Spleen (tissue), 11 donors: ENCODE measurements at regions not wholly inside any gene's neighbourhood (a gene's known extent, or its start where the extent isn't known, plus 50 kb on each side); places are given as distances from the start of the nearest gene placed in this dataset.

ENCODE experiments used
- DNase-seq: peaks from one replicate; pipeline ENCODE4 v3.0.0-alpha.2; 2020
- H3K27ac ChIP-seq, 8 donors: fragments of 200-600 bp; sonication (generic) in 7 of 8; 1 replicate in 4 of 8; 2 replicates in 4 of 8; pipeline versions ENCODE4 v1.5.0 to v1.8.0; 2016 to 2021; ENCODE audit warnings: inconsistent platforms in 4 of 8, mild to moderate bottlenecking in 4 of 8, moderate library complexity in 1 of 8
- H3K27me3 ChIP-seq, 7 donors: fragments of 200-600 bp; sonication (generic) in 6 of 7; replicated peaks in 1 of 7; 1 replicate in 4 of 7; 2 replicates in 3 of 7; pipeline versions ENCODE4 v1.5.0 to v1.8.0; 2016 to 2021; ENCODE audit warnings: inconsistent platforms in 3 of 7, mild to moderate bottlenecking in 1 of 7
- H3K36me3 ChIP-seq, 6 donors: fragments of 200-600 bp; sonication (generic) in 5 of 6; 1 replicate in 4 of 6; 2 replicates in 2 of 6; pipeline versions ENCODE4 v1.5.0 to v1.8.0; 2016 to 2021; ENCODE audit warnings: inconsistent platforms in 2 of 6
- H3K4me1 ChIP-seq, 6 donors: fragments of 200-600 bp; sonication (generic) in 5 of 6; 1 replicate in 3 of 6; 2 replicates in 3 of 6; pipeline versions ENCODE4 v1.5.0 to v1.8.0; 2016 to 2021; ENCODE audit warnings: inconsistent platforms in 3 of 6
- H3K4me3 ChIP-seq, 8 donors: fragments of 200-600 bp; sonication (generic) in 7 of 8; 1 replicate in 4 of 8; 2 replicates in 4 of 8; pipeline versions ENCODE4 v1.5.0 to v1.8.0; 2016 to 2021; ENCODE audit warnings: inconsistent platforms in 4 of 8, mild to moderate bottlenecking in 4 of 8, moderate library complexity in 2 of 8
- H3K9me3 ChIP-seq, 8 donors: fragments of 200-600 bp; sonication (generic) in 7 of 8; 1 replicate in 4 of 8; 2 replicates in 4 of 8; pipeline versions ENCODE4 v1.5.0 to v1.8.0; 2016 to 2021; ENCODE audit warnings: inconsistent platforms in 4 of 8
- POLR2A ChIP-seq, 3 donors: fragments of 450-650 bp; IDR thresholded peaks; one replicate each; pipeline ENCODE4 v1.5.1; 2017; ENCODE audit warnings: antibody characterized with exemption in 3 of 3, mild to moderate bottlenecking in 1 of 3
- POLR2AphosphoS5 ChIP-seq, 3 donors: sonication (generic); formaldehyde crosslinking; IDR thresholded peaks; one replicate each; pipeline ENCODE4 v1.5.1; 2017; ENCODE audit warnings: antibody characterized with exemption in 3 of 3
- WGBS, 5 donors: extraction: QIAGEN DNeasy Blood & Tissue Kit in 3 of 5; methylation state at CpG; one replicate each; pipeline versions ENCODE4 v1.1.5 to v1.1.7; 2013 to 2018; 5-methylcytosine and 5-hydroxymethylcytosine counted together
- intact Hi-C: fragments of 100-400 bp; cut with DNase I; formaldehyde crosslinking; loops from one replicate; pipeline ENCODE4 v1.15.0; 2023; ENCODE audit warnings: low total_unique reads
- TF ChIP-seq, protein P1 (sequence below), 11 experiments: fragments of 200-600 bp in 7 of 11; fragments of 450-650 bp in 4 of 11; sonication (generic) in 4 of 11; IDR thresholded peaks in 8 of 11; conservative IDR thresholded peaks in 3 of 11; 1 replicate in 7 of 11; 2 replicates in 4 of 11; pipeline versions ENCODE4 v1.4.0 to v1.8.0; 2016 to 2021; ENCODE audit warnings: antibody characterized with exemption in 11 of 11, inconsistent platforms in 4 of 11, mild to moderate bottlenecking in 1 of 11
- donor health status: healthy with polysubstance abuse.
- donor health status: DM: no; HTN: no; CAD: no; lungs with moderate emphysema.
- donor health status: DM: no; HTN: no; CAD: no.
- donor health status: Bipolar disorder and iron deficiency.
- donor health status: healthy.
- donor health status: DM: no; HTN: no; CAD: no.
- donor health status: DM: yes; HTN: yes; CAD: no.

DNA sequence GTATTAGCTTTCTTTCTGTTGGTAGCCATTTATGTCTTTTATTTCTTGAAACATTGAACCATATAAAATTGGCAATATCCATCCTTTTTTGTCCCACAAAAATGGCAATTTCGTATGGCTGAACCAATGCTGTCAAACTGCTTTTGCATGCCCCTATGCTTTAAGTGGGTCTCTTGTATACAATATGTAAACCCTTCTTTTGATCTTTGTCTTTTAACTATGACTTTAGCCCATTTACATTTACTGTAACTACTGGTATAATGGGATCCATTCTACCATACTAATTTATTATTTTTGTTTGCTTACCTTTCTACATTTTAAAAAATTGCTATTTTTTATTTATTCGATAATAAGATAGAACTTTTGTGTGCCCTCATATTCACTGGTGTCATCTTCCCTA, 93.4 kb downstream of the TENT4A start:
- H3K9me3 ChIP-seq = peaks cover 0 to 18% (median 16%) of the 10 kb centered on the region in 8 donors
- WGBS, 5 donors = 72 to 81% (median 75%) methylated on average over 2 of the region's 2 CpGs
- intact Hi-C loops = no loop called here
- no peaks in the 10 kb centered on the region for H3K36me3 ChIP-seq
- peaks cover 0 to 4% (median 0%) of the 10 kb centered on the region in 7 donors for H3K27me3 ChIP-seq
- TF ChIP-seq POLR2A (IDR thresholded peaks at IDR 0.05) = no peak
- no peak overlapping the region for H3K4me3 ChIP-seq
- no peak overlapping the region for H3K27ac ChIP-seq
- H3K4me1 ChIP-seq = no peaks in the 10 kb centered on the region
- DNase-seq = no peak

GRCh38 chr5:6808462-6808861, 95.2 kb downstream of the TENT4A start:
- WGBS, 5 donors = 80 to 92% (median 87%) methylated on average over 7 of the region's 7 CpGs

DNA sequence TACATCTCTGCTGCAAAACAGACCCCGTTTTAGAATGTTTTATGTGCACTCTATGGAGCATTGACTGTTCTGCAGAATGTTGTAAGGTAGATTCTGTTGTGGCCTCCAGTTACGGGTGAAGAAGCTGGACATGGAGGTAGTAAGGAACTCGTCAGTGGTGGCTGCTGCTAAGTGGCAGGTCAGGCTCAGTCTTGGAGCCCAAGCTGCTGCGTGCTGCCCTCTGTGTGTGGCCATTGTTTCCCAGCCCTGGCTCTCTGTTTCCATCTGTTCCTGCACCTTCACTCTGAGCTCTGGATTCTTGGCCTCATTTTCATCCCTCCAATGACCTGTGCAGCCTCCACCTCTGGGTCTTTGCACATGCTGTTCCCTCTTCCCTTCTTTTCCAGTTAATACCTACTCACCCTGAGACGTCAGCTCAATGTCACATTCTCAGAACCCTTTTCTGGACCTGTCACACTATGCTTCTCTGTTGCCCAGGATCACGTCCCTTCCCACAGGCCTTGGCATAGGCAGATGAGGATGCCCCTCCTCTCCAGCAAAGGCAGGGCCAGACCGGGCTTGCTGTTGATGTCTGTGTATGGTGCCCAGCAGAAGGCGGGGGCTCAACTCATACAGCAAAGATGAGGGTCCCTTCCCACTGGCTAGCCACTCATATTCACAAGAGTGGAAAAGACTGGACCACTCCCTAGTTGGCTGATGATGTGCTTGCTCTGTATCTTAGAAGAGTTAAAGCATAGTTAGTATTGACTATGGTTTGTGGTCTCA, 97.6 kb downstream of the TENT4A start:
- Histone ChIP-seq H3K27ac (no peak overlapping the region), H3K27me3 (peaks cover 0 to 4% (median 0%) of the 10 kb centered on the region in 7 donors), H3K9me3 (peaks cover 0 to 17% (median 16%) of the 10 kb centered on the region in 8 donors), H3K36me3 (no peaks in the 10 kb centered on the region), H3K4me3 (no peak overlapping the region), H3K4me1 (no peaks in the 10 kb centered on the region)
- intact Hi-C loops = no loop called here
- TF ChIP-seq, protein P1, sequence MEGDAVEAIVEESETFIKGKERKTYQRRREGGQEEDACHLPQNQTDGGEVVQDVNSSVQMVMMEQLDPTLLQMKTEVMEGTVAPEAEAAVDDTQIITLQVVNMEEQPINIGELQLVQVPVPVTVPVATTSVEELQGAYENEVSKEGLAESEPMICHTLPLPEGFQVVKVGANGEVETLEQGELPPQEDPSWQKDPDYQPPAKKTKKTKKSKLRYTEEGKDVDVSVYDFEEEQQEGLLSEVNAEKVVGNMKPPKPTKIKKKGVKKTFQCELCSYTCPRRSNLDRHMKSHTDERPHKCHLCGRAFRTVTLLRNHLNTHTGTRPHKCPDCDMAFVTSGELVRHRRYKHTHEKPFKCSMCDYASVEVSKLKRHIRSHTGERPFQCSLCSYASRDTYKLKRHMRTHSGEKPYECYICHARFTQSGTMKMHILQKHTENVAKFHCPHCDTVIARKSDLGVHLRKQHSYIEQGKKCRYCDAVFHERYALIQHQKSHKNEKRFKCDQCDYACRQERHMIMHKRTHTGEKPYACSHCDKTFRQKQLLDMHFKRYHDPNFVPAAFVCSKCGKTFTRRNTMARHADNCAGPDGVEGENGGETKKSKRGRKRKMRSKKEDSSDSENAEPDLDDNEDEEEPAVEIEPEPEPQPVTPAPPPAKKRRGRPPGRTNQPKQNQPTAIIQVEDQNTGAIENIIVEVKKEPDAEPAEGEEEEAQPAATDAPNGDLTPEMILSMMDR (IDR thresholded peaks at IDR 0.05 in 8 of 11, conservative IDR thresholded peaks at IDR 0.05 in 3 of 11) = no peak
- TF ChIP-seq POLR2AphosphoS5 (IDR thresholded peaks at IDR 0.05) = no peak
- TF ChIP-seq POLR2A (IDR thresholded peaks at IDR 0.05) = no peak
- WGBS, 5 donors = 77 to 89% (median 82%) methylated on average over 8 of the region's 8 CpGs
- no peak for DNase-seq

More at GRCh38 chr5:6808462-6808861, 95.2 kb downstream of the TENT4A start:
- Histone ChIP-seq H3K27me3 (peaks cover 0 to 4% (median 0%) of the 10 kb centered on the region in 7 donors), H3K4me1 (no peaks in the 10 kb centered on the region), H3K27ac (no peak overlapping the region), H3K36me3 (no peaks in the 10 kb centered on the region), H3K4me3 (no peak overlapping the region), H3K9me3 (peaks cover 0 to 17% (median 16%) of the 10 kb centered on the region in 8 donors)
- TF ChIP-seq POLR2AphosphoS5 (IDR thresholded peaks at IDR 0.05) (no peak), POLR2A (IDR thresholded peaks at IDR 0.05) (no peak)
- TF ChIP-seq, protein P1 (IDR thresholded peaks at IDR 0.05 in 8 of 11, conservative IDR thresholded peaks at IDR 0.05 in 3 of 11) = no peak
- DNase-seq = no peak
- intact Hi-C loops = no loop called here

GRCh38 chr5:6812091-6812490, 98.9 kb downstream of the TENT4A start:
- H3K4me3 ChIP-seq = no peak overlapping the region

More at GRCh38 chr5:6812091-6812490, 98.9 kb downstream of the TENT4A start:
- H3K27ac ChIP-seq = no peak overlapping the region
- H3K27me3 ChIP-seq = peaks cover 0 to 4% (median 0%) of the 10 kb centered on the region in 7 donors
- no peaks in the 10 kb centered on the region for H3K36me3 ChIP-seq
- TF ChIP-seq, protein P1 (IDR thresholded peaks at IDR 0.05 in 8 of 11, conservative IDR thresholded peaks at IDR 0.05 in 3 of 11) = no peak
- TF ChIP-seq POLR2AphosphoS5 (IDR thresholded peaks at IDR 0.05) (no peak), POLR2A (IDR thresholded peaks at IDR 0.05) (no peak)
- H3K4me1 ChIP-seq = no peaks in the 10 kb centered on the region
- 76 to 91% (median 84%) methylated on average over 4 of the region's 4 CpGs for WGBS, 5 donors
- H3K9me3 ChIP-seq = peaks cover 0 to 7% (median 3%) of the 10 kb centered on the region in 8 donors
- intact Hi-C loops = no loop called here
- no peak for DNase-seq
